Upper lobe of right lung (tissue), 1 donor: ENCODE measurements at regions not wholly inside any gene's neighbourhood (a gene's known extent, or its start where the extent isn't known, plus 50 kb on each side); places are given as distances from the start of the nearest gene placed in this dataset.

Experiments used
- ATAC-seq: fragments of 200-7000 bp; cut with Tn5 transposase; one replicate; pipeline ENCODE4 v1.9.1; 2020; ENCODE audit warnings: mild to moderate bottlenecking, moderate library complexity
- DNase-seq: peaks from one replicate; pipeline ENCODE4 v3.0.0-alpha.2; 2020
- H3K27ac ChIP-seq: fragments of 200-600 bp; one replicate; pipeline ENCODE4 v1.8.0; 2022
- H3K27me3 ChIP-seq: fragments of 200-600 bp; one replicate; pipeline ENCODE4 v1.8.0; 2022; ENCODE audit warnings: mild to moderate bottlenecking
- H3K36me3 ChIP-seq: fragments of 200-600 bp; one replicate; pipeline ENCODE4 v1.8.0; 2022
- H3K4me1 ChIP-seq: fragments of 200-600 bp; one replicate; pipeline ENCODE4 v1.8.0; 2022
- H3K4me3 ChIP-seq: fragments of 200-600 bp; one replicate; pipeline ENCODE4 v1.8.0; 2022; ENCODE audit warnings: mild to moderate bottlenecking
- H3K9me3 ChIP-seq: fragments of 200-600 bp; one replicate; pipeline ENCODE4 v1.8.0; 2022
- intact Hi-C: fragments of 100-400 bp; cut with DNase I; formaldehyde crosslinking; loops from one replicate; pipeline ENCODE4 v1.11.0; 2022
- TF ChIP-seq, protein P1 (sequence below): fragments of 200-600 bp; IDR thresholded peaks from one replicate; pipeline ENCODE4 v1.8.0; 2022; ENCODE audit warnings: antibody characterized with exemption
- donor health status: DM: no; HTN: yes; CAD: no; lungs with severe emphysema.

GRCh38 chr15:88399021-88399685, 68.0 kb downstream of the MRPL46 start:
- Histone ChIP-seq H3K4me1 (no peaks in the 10 kb centered on the region), H3K36me3 (no peaks in the 10 kb centered on the region), H3K27me3 (peaks cover 3% of the 10 kb centered on the region), H3K27ac (no peak overlapping the region), H3K9me3 (no peaks in the 10 kb centered on the region), H3K4me3 (no peak overlapping the region)
- no peak for DNase-seq
- ATAC-seq: no peak
- TF ChIP-seq, protein P1, sequence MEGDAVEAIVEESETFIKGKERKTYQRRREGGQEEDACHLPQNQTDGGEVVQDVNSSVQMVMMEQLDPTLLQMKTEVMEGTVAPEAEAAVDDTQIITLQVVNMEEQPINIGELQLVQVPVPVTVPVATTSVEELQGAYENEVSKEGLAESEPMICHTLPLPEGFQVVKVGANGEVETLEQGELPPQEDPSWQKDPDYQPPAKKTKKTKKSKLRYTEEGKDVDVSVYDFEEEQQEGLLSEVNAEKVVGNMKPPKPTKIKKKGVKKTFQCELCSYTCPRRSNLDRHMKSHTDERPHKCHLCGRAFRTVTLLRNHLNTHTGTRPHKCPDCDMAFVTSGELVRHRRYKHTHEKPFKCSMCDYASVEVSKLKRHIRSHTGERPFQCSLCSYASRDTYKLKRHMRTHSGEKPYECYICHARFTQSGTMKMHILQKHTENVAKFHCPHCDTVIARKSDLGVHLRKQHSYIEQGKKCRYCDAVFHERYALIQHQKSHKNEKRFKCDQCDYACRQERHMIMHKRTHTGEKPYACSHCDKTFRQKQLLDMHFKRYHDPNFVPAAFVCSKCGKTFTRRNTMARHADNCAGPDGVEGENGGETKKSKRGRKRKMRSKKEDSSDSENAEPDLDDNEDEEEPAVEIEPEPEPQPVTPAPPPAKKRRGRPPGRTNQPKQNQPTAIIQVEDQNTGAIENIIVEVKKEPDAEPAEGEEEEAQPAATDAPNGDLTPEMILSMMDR: no peak
- intact Hi-C loops: no loop called here

- Histone ChIP-seq H3K9me3 (no peaks in the 10 kb centered on the region), H3K27ac (no peak overlapping the region), H3K4me1 (no peaks in the 10 kb centered on the region), H3K36me3 (no peaks in the 10 kb centered on the region), H3K27me3 (peaks cover 3% of the 10 kb centered on the region), H3K4me3 (no peak overlapping the region)
- intact Hi-C loops: no loop called here
- no peak for DNase-seq
- ATAC-seq: no peak
- TF ChIP-seq, protein P1: no peak
Measured at GRCh38 chr15:88398011-88398410, 69.2 kb downstream of the MRPL46 start.

DNA sequence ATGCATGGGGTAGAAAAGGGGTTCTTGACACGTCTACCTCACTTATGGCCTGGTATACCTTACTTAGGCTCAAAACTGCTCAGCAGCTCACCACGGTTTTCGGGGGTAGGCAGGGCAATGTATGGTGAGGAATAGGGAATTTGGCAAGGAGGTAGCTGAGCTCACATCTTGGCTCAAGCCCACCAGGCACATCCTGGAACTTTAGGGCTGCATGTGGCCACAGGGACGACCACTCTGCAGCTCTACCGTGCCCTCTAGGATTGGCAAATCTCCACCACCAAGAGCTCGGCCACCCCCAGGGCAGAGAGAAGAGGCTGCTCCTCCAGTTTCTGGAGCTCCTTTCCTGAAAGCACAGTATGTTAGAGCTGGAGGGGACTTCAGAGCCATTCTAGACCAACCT, 69.7 kb downstream of the MRPL46 start:
- intact Hi-C loops: no loop called here
- ATAC-seq: no peak

GRCh38 chr15:88395872-88396781, 71.1 kb downstream of the MRPL46 start:
- TF ChIP-seq, protein P1: no peak
- no peak overlapping the region for H3K4me3 ChIP-seq
- no peaks in the 10 kb centered on the region for H3K27me3 ChIP-seq
- no peak for DNase-seq
- intact Hi-C loops: no loop called here
- ATAC-seq: no peak
- no peaks in the 10 kb centered on the region for H3K4me1 ChIP-seq
- no peaks in the 10 kb centered on the region for H3K36me3 ChIP-seq
- no peaks in the 10 kb centered on the region for H3K9me3 ChIP-seq
- no peak overlapping the region for H3K27ac ChIP-seq

More for the DNA sequence above, 69.7 kb downstream of the MRPL46 start:
- TF ChIP-seq, protein P1: no peak
- no peak for DNase-seq
- H3K27me3 ChIP-seq: peaks cover 3% of the 10 kb centered on the region
- H3K4me3 ChIP-seq: no peak overlapping the region
- no peaks in the 10 kb centered on the region for H3K4me1 ChIP-seq
- H3K36me3 ChIP-seq: no peaks in the 10 kb centered on the region
- no peaks in the 10 kb centered on the region for H3K9me3 ChIP-seq
- no peak overlapping the region for H3K27ac ChIP-seq

DNA sequence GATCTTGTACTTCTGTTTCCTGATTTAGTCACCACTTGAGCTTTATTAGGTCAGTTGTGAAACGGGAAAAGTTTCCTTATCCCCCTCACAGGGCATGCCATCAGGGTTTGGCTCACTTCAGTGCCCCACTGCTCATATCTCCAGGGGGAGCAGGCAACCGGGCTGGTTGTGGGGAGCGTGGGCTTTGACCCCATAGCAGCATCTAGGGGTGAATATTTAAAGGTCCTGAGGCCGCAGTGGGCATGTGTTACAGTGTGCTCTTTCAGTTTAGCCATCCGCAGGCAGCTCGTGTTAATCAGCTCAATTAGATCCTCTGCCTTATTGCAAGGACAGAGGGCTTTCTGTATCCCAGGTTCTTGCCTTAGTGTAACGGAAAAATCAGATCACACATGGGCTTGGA, 71.9 kb downstream of the MRPL46 start:
- Histone ChIP-seq H3K27ac (no peak overlapping the region), H3K4me3 (no peak overlapping the region), H3K4me1 (no peaks in the 10 kb centered on the region), H3K36me3 (no peaks in the 10 kb centered on the region), H3K9me3 (no peaks in the 10 kb centered on the region), H3K27me3 (no peaks in the 10 kb centered on the region)
- DNase-seq (no peak), ATAC-seq (no peak)
- TF ChIP-seq, protein P1: no peak
- intact Hi-C loops: no loop called here
